A549 (cell line): ENCODE measurements at regions not wholly inside any gene's neighbourhood (a gene's known extent, or its start where the extent isn't known, plus 50 kb on each side); places are given as distances from the start of the nearest gene placed in this dataset.

Experiments used
- ATAC-seq, 2 experiments: fragments of 200-7000 bp in 1 of 2; fragments of >200 bp in 1 of 2; cut with Nextera tagmentation in 1 of 2; cut with Tn5 transposase in 1 of 2; 3 replicates each; pipeline versions ENCODE4 v1.8.0 to v1.9.1; 2018 to 2020; ENCODE audit warnings: mild to moderate bottlenecking in 1 of 2, moderate library complexity in 1 of 2
- CTCF ChIA-PET: fragments of 300-600 bp; sonication (Branson Sonifier 250); formaldehyde crosslinking; extraction: SDS; loops from one replicate; lab custom pipeline; 2021; ENCODE audit warnings: antibody characterized with exemption, inconsistent platforms; lab: Yijun Ruan, JAX
- POLR2A ChIA-PET: fragments of 350-600 bp; formaldehyde crosslinking; extraction: SDS; loops from one replicate; lab custom pipeline; 2021; ENCODE audit warnings: antibody characterized with exemption, inconsistent platforms; lab: Yijun Ruan, JAX
- DNase-seq, 2 experiments: peaks; one replicate each; pipeline versions ENCODE4 v3.0.0 to v3.0.0-alpha.2; 2011 to 2016; ENCODE audit warnings: low read depth in 1 of 2, low spot score in 1 of 2
- FAIRE-seq: peaks from 2 replicates; lab custom pipeline; 2011; peaks lifted over from hg19 to GRCh38; lab: Jason Lieb, UNC
- H3K27ac ChIP-seq, 2 experiments: fragments of >200 bp; sonication (Bioruptor Twin); formaldehyde crosslinking; 3 replicates each; pipeline ENCODE4 v1.5.1; 2016 to 2017
- H3K4me1 ChIP-seq: fragments of >200 bp; sonication (Bioruptor Twin); formaldehyde crosslinking; 3 replicates; pipeline ENCODE4 v1.6.1; 2016
- H3K4me2 ChIP-seq: fragments of >200 bp; sonication (Bioruptor Twin); formaldehyde crosslinking; 3 replicates; pipeline ENCODE4 v1.6.1; 2016
- H3K4me3 ChIP-seq: fragments of >200 bp; sonication (Bioruptor Twin); formaldehyde crosslinking; 3 replicates; pipeline ENCODE4 v1.5.1; 2016
- H3K9me3 ChIP-seq: fragments of >200 bp; sonication (Bioruptor Twin); formaldehyde crosslinking; 3 replicates; pipeline ENCODE4 v1.6.1; 2016
- BHLHE40 ChIP-seq: IDR thresholded peaks from 2 replicates; pipeline ENCODE4 v1.6.1; 2012; ENCODE audit warnings: low read depth, low read length, inconsistent platforms
- CHD4 ChIP-seq: fragments of 200-600 bp; sonication (generic); IDR thresholded peaks from 2 replicates; pipeline ENCODE4 v1.6.1; 2016; ENCODE audit warnings: antibody characterized with exemption, mild to moderate bottlenecking, borderline replicate concordance
- EHF ChIP-seq: fragments of 250-450 bp; sonication (Bioruptor Pico); IDR thresholded peaks from 2 replicates; pipeline ENCODE4 v1.5.0; 2020; ENCODE audit warnings: mild to moderate bottlenecking
- EHMT2 ChIP-seq: fragments of 200-600 bp; sonication (generic); IDR thresholded peaks from 2 replicates; pipeline ENCODE4 v1.6.1; 2016; ENCODE audit warnings: antibody characterized with exemption, low read depth, mild to moderate bottlenecking, moderate library complexity
- JUN ChIP-seq, 2 experiments: fragments of >200 bp; sonication (Bioruptor Twin); formaldehyde crosslinking; IDR thresholded peaks; 2 replicates in 1 of 2; 3 replicates in 1 of 2; pipeline ENCODE4 v1.6.1; 2016 to 2017
- KDM1A ChIP-seq: fragments of 200-600 bp; sonication (generic); IDR thresholded peaks from 2 replicates; pipeline ENCODE4 v1.6.1; 2016; ENCODE audit warnings: low read depth, mild to moderate bottlenecking
- KDM5A ChIP-seq: fragments of 200-600 bp; sonication (generic); IDR thresholded peaks from 2 replicates; pipeline ENCODE4 v1.6.1; 2016; ENCODE audit warnings: antibody characterized with exemption, mild to moderate bottlenecking
- MYC ChIP-seq: IDR thresholded peaks from 2 replicates; pipeline ENCODE4 v1.6.1; 2012; ENCODE audit warnings: mild to moderate bottlenecking, inconsistent platforms, low read length, improper control_type of control experiment, borderline replicate concordance
- NPAS2 ChIP-seq: fragments of 250-450 bp; sonication (Bioruptor Pico); IDR thresholded peaks from 2 replicates; pipeline ENCODE4 v1.8.0; 2022; ENCODE audit warnings: mild to moderate bottlenecking, moderate library complexity, borderline replicate concordance
- PHF8 ChIP-seq: fragments of 200-600 bp; sonication (generic); IDR thresholded peaks from 2 replicates; pipeline ENCODE4 v1.6.1; 2016; ENCODE audit warnings: low read depth, mild to moderate bottlenecking, antibody characterized with exemption, moderate library complexity, borderline replicate concordance
- RAD21 ChIP-seq, 2 experiments: fragments of >200 bp in 1 of 2; sonication (Bioruptor Twin) in 1 of 2; formaldehyde crosslinking in 1 of 2; IDR thresholded peaks in 1 of 2; conservative IDR thresholded peaks in 1 of 2; 2 replicates in 1 of 2; 3 replicates in 1 of 2; pipeline ENCODE4 v1.6.1; 2012 to 2018; ENCODE audit warnings: inconsistent platforms in 1 of 2
- RARB ChIP-seq: fragments of 250-450 bp; sonication (Bioruptor Pico); IDR thresholded peaks from 2 replicates; pipeline ENCODE4 v1.8.0; 2021; ENCODE audit warnings: mild to moderate bottlenecking, moderate library complexity
- ZNF302 ChIP-seq: fragments of 250-450 bp; sonication (Bioruptor Pico); IDR thresholded peaks from 2 replicates; pipeline ENCODE4 v1.9.0; 2021; ENCODE audit warnings: inconsistent platforms, mild to moderate bottlenecking, moderate library complexity
- WGBS: methylation state at CpG from one replicate; pipeline ENCODE4 v1.1.6; 2017; ENCODE audit errors: missing lambda C conversion rate; 5-methylcytosine and 5-hydroxymethylcytosine counted together
- TF ChIP-seq, protein P1 (sequence below): fragments of >200 bp; sonication (Bioruptor Twin); formaldehyde crosslinking; IDR thresholded peaks from 2 replicates; pipeline ENCODE4 v1.6.1; 2016
- TF ChIP-seq, protein P2 (sequence below): IDR thresholded peaks from 2 replicates; pipeline ENCODE4 v1.6.1; 2012; ENCODE audit warnings: low read depth, borderline replicate concordance
- TF ChIP-seq, protein P3 (sequence below): IDR thresholded peaks from 2 replicates; pipeline ENCODE4 v1.6.1; 2012
- TF ChIP-seq, protein P4 (sequence below): fragments of 250-450 bp; sonication (Bioruptor Pico); IDR thresholded peaks from 2 replicates; pipeline ENCODE4 v1.5.0; 2020; ENCODE audit warnings: low read depth, mild to moderate bottlenecking, moderate library complexity
- TF ChIP-seq, protein P5 (sequence below): fragments of 200-600 bp; sonication (generic); IDR thresholded peaks from 2 replicates; pipeline ENCODE4 v1.6.1; 2016; ENCODE audit warnings: antibody characterized with exemption, mild to moderate bottlenecking, moderate library complexity
- TF ChIP-seq, protein P6 (sequence below): fragments of 250-450 bp; sonication (Bioruptor Pico); IDR thresholded peaks from 2 replicates; pipeline ENCODE4 v1.5.0; 2021; ENCODE audit warnings: mild to moderate bottlenecking, moderate library complexity, borderline replicate concordance

DNA sequence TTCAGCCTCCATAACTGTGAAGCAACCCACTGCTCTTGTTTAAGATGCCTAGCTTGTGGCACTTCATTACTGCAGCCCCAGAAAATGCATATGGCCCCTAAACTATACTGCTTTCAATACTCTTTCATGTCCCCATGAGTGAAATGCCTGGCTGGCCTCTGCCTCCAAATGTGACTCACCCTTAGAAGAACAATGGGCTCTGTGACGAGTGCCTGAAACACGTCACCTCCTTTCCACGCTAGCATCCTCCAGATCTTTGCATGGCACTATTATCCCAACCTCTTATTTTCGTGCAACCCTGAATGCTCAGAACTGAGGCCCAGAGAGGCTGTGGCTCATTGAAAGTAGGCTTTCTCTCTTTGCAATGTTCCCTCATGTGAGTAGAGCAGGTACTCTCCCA, 233.1 kb downstream of the CBLN1 start:
- no peak for ATAC-seq
- no peak for DNase-seq

DNA sequence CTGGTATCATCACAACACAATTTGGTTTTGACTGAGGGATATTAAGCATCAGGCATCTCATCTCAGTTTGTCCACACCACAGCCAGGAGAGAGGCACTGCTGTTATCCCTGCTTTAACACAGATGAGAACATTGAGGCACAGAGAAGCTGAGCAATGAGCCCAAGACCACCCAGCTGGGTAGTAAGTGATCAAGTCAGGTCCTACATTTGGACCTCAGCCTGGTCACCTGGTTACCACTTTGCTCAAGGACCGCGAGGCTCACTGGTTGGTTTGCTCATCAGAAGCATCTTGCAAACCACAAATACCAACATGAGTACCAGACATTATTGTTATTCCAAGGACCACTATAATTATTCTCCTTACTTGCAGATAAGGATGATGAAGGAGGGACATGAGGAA, 245.5 kb downstream of the CBLN1 start:
- ChIA-PET POLR2A (no interaction called here), CTCF (no interaction called here)
- DNase-seq (no peak), ATAC-seq (no peak), FAIRE-seq (no peak)
- TF ChIP-seq, protein P1, sequence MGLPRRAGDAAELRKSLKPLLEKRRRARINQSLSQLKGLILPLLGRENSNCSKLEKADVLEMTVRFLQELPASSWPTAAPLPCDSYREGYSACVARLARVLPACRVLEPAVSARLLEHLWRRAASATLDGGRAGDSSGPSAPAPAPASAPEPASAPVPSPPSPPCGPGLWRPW = no peak
- TF ChIP-seq, protein P2, sequence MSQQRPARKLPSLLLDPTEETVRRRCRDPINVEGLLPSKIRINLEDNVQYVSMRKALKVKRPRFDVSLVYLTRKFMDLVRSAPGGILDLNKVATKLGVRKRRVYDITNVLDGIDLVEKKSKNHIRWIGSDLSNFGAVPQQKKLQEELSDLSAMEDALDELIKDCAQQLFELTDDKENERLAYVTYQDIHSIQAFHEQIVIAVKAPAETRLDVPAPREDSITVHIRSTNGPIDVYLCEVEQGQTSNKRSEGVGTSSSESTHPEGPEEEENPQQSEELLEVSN = no peak
- no peak for TF ChIP-seq RAD21 (conservative IDR thresholded peaks at IDR 0.05 in 1 of 2, IDR thresholded peaks at IDR 0.05 in 1 of 2)
- 5% methylated on average over 2 of the region's 2 CpGs for WGBS
- Histone ChIP-seq H3K4me3 (no peak overlapping the region), H3K4me2 (no peak overlapping the region), H3K27ac (no peak overlapping the region), H3K4me1 (no peaks in the 10 kb centered on the region), H3K9me3 (no peaks in the 10 kb centered on the region)

More for the DNA sequence above, 233.1 kb downstream of the CBLN1 start:
- H3K4me2 ChIP-seq = no peak overlapping the region
- no peak overlapping the region for H3K4me3 ChIP-seq
- no peaks in the 10 kb centered on the region for H3K9me3 ChIP-seq
- TF ChIP-seq, protein P3, sequence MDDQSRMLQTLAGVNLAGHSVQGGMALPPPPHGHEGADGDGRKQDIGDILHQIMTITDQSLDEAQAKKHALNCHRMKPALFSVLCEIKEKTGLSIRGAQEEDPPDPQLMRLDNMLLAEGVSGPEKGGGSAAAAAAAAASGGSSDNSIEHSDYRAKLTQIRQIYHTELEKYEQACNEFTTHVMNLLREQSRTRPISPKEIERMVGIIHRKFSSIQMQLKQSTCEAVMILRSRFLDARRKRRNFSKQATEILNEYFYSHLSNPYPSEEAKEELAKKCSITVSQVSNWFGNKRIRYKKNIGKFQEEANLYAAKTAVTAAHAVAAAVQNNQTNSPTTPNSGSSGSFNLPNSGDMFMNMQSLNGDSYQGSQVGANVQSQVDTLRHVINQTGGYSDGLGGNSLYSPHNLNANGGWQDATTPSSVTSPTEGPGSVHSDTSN = no peak
- TF ChIP-seq NPAS2 (no peak), KDM5A (no peak), JUN (IDR thresholded peaks at IDR 0.05) (no peak), CHD4 (no peak), ZNF302 (CRISPR knock-in tag) (no peak)
- TF ChIP-seq, protein P4, sequence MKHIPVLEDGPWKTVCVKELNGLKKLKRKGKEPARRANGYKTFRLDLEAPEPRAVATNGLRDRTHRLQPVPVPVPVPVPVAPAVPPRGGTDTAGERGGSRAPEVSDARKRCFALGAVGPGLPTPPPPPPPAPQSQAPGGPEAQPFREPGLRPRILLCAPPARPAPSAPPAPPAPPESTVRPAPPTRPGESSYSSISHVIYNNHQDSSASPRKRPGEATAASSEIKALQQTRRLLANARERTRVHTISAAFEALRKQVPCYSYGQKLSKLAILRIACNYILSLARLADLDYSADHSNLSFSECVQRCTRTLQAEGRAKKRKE (CRISPR knock-in tag) = no peak
- H3K27ac ChIP-seq = no peak overlapping the region
- FAIRE-seq = no peak
- ChIA-PET POLR2A (no interaction called here), CTCF (no interaction called here)
- WGBS = 4% methylated on average over 4 of the region's 4 CpGs
- H3K4me1 ChIP-seq = no peaks in the 10 kb centered on the region

DNA sequence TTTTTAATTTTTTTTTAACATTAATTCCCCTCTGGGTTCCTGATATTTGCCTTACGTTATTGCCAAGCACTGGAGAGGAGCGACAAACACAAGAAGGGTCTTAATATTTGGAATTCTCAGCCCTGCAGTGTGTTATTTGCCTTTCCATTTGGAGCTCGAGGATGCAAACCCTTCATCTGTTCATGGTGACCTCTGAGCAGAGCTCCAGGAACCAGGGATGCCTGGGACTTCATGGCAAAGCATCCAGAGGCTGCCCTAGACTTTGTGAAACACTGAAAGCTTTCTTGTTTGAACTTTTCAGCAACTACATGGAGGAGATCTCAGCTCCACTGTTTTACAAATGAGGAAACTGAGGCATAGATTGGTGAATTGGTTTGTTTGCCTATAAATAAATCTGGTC, 254.2 kb downstream of the CBLN1 start:
- Histone ChIP-seq H3K4me1 (no peaks in the 10 kb centered on the region), H3K27ac (no peak overlapping the region), H3K4me2 (no peak overlapping the region), H3K9me3 (no peaks in the 10 kb centered on the region), H3K4me3 (no peak overlapping the region)
- no peak for ATAC-seq
- no peak for FAIRE-seq
- TF ChIP-seq EHF (no peak), KDM1A (no peak), BHLHE40 (no peak), RARB (CRISPR knock-in tag) (no peak), EHMT2 (no peak), PHF8 (no peak), MYC (no peak)
- TF ChIP-seq, protein P5, sequence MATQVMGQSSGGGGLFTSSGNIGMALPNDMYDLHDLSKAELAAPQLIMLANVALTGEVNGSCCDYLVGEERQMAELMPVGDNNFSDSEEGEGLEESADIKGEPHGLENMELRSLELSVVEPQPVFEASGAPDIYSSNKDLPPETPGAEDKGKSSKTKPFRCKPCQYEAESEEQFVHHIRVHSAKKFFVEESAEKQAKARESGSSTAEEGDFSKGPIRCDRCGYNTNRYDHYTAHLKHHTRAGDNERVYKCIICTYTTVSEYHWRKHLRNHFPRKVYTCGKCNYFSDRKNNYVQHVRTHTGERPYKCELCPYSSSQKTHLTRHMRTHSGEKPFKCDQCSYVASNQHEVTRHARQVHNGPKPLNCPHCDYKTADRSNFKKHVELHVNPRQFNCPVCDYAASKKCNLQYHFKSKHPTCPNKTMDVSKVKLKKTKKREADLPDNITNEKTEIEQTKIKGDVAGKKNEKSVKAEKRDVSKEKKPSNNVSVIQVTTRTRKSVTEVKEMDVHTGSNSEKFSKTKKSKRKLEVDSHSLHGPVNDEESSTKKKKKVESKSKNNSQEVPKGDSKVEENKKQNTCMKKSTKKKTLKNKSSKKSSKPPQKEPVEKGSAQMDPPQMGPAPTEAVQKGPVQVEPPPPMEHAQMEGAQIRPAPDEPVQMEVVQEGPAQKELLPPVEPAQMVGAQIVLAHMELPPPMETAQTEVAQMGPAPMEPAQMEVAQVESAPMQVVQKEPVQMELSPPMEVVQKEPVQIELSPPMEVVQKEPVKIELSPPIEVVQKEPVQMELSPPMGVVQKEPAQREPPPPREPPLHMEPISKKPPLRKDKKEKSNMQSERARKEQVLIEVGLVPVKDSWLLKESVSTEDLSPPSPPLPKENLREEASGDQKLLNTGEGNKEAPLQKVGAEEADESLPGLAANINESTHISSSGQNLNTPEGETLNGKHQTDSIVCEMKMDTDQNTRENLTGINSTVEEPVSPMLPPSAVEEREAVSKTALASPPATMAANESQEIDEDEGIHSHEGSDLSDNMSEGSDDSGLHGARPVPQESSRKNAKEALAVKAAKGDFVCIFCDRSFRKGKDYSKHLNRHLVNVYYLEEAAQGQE = no peak
- TF ChIP-seq, protein P1 = no peak
- TF ChIP-seq, protein P6, sequence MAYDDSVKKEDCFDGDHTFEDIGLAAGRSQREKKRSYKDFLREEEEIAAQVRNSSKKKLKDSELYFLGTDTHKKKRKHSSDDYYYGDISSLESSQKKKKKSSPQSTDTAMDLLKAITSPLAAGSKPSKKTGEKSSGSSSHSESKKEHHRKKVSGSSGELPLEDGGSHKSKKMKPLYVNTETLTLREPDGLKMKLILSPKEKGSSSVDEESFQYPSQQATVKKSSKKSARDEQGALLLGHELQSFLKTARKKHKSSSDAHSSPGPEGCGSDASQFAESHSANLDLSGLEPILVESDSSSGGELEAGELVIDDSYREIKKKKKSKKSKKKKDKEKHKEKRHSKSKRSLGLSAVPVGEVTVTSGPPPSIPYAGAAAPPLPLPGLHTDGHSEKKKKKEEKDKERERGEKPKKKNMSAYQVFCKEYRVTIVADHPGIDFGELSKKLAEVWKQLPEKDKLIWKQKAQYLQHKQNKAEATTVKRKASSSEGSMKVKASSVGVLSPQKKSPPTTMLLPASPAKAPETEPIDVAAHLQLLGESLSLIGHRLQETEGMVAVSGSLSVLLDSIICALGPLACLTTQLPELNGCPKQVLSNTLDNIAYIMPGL (CRISPR knock-in tag) = no peak
- ChIA-PET POLR2A (no interaction called here), CTCF (no interaction called here)
- 1% methylated on average over 3 of the region's 3 CpGs for WGBS
- no peak for DNase-seq
